Naive thymus-derived CD4-positive, alpha-beta T cell (primary cell): ENCODE measurements at regions not wholly inside any gene's neighbourhood (a gene's known extent, or its start where the extent isn't known, plus 50 kb on each side); places are given as distances from the start of the nearest gene placed in this dataset.
"Not testable (repeated sequence)": the region's sequence is repeated elsewhere in the genome, so short reads cannot be mapped to it uniquely, and the experiment has no call there.

Experiments
- ATAC-seq: fragments of 150-1000 bp; cut with Tn5 transposase; 2 replicates; pipeline ENCODE4 v1.10.0; 2021; ENCODE audit warnings: mild to moderate bottlenecking, moderate library complexity
- CTCF ChIA-PET: fragments of 350-600 bp; sonication (Branson Sonifier 250); formaldehyde crosslinking; loops from one replicate; lab custom pipeline; 2021; ENCODE audit warnings: antibody characterized with exemption; lab: Charles Lee
- POLR2A ChIA-PET: fragments of 350-600 bp; sonication (Branson Sonifier 250); formaldehyde crosslinking; loops from one replicate; lab custom pipeline; 2021; ENCODE audit warnings: antibody characterized with exemption, inconsistent platforms; lab: Charles Lee
- DNase-seq, 9 donors: peaks; one replicate each; pipeline versions ENCODE4 v3.0.0 to v3.0.0-alpha.2; 2020 to 2022; ENCODE audit warnings: mixed read lengths in 1 of 9
- H3K27ac ChIP-seq: one replicate; pipeline ENCODE4 v1.7.0; 2013; ENCODE audit warnings: mild to moderate bottlenecking, low read depth, low read length, moderate library complexity
- H3K27me3 ChIP-seq, 2 donors: one replicate each; pipeline ENCODE4 v1.7.0; 2013; ENCODE audit warnings: low read length in 2 of 2, mild to moderate bottlenecking in 2 of 2, moderate library complexity in 2 of 2; ENCODE audit not compliant: control insufficient read depth in 2 of 2, insufficient read depth in 2 of 2
- H3K36me3 ChIP-seq, 3 experiments: 1 replicate in 2 of 3; 2 replicates in 1 of 3; pipeline ENCODE4 v1.7.0; 2013; ENCODE audit warnings: low read length in 3 of 3, mild to moderate bottlenecking in 3 of 3, moderate library complexity in 1 of 3; ENCODE audit not compliant: insufficient read depth in 3 of 3, control insufficient read depth in 2 of 3
- H3K4me1 ChIP-seq, 2 donors: one replicate each; pipeline ENCODE4 v1.7.0; 2013; ENCODE audit warnings: low read length in 2 of 2, mild to moderate bottlenecking in 2 of 2, moderate library complexity in 1 of 2; ENCODE audit not compliant: control insufficient read depth in 2 of 2, insufficient read depth in 2 of 2
- H3K4me3 ChIP-seq: 2 replicates; pipeline ENCODE4 v1.7.0; 2013; ENCODE audit warnings: mild to moderate bottlenecking, low read length
- H3K9me3 ChIP-seq, 3 experiments: 1 replicate in 2 of 3; 2 replicates in 1 of 3; pipeline ENCODE4 v1.7.0; 2013; ENCODE audit warnings: low read length in 3 of 3; ENCODE audit not compliant: control insufficient read depth in 2 of 3
- H3K27ac Mint-ChIP-seq, 9 donors: one replicate each; pipeline ENCODE4 v1.8.0; 2020 to 2022; ENCODE audit warnings: mixed read lengths in 9 of 9, mild to moderate bottlenecking in 8 of 9, moderate library complexity in 5 of 9, inconsistent platforms in 2 of 9
- H3K27me3 Mint-ChIP-seq, 5 donors: one replicate each; pipeline ENCODE4 v1.8.0; 2021 to 2022; ENCODE audit warnings: mixed read lengths in 5 of 5, mild to moderate bottlenecking in 1 of 5
- H3K36me3 Mint-ChIP-seq, 5 donors: one replicate each; pipeline ENCODE4 v1.8.0; 2020 to 2022; ENCODE audit warnings: mixed read lengths in 5 of 5, mild to moderate bottlenecking in 3 of 5, inconsistent platforms in 1 of 5
- H3K4me1 Mint-ChIP-seq, 7 donors: one replicate each; pipeline ENCODE4 v1.8.0; 2020 to 2022; ENCODE audit warnings: mixed read lengths in 7 of 7, mild to moderate bottlenecking in 3 of 7, inconsistent platforms in 1 of 7
- H3K4me3 Mint-ChIP-seq, 10 donors: one replicate each; pipeline ENCODE4 v1.8.0; 2020 to 2022; ENCODE audit warnings: mild to moderate bottlenecking in 10 of 10, mixed read lengths in 10 of 10, moderate library complexity in 6 of 10, inconsistent platforms in 2 of 10
- H3K9me3 Mint-ChIP-seq, 11 donors: one replicate each; pipeline ENCODE4 v1.8.0; 2020 to 2022; ENCODE audit warnings: mixed read lengths in 11 of 11, mild to moderate bottlenecking in 4 of 11, inconsistent platforms in 1 of 11, moderate library complexity in 1 of 11
- intact Hi-C, 2 donors: fragments of 100-400 bp; cut with micrococcal nuclease; formaldehyde crosslinking; loops; one replicate each; pipeline ENCODE4 v1.15.1; 2023

GRCh38 chr10:8412541-8412940 lies 358.1 kb downstream of the GATA3 start:
- intact Hi-C loops, result no loop called here
- Mint-ChIP-seq H3K4me3 (no peak overlapping the region), H3K27me3 (peaks cover 0 to 30% (median 0%) of the 10 kb centered on the region in 5 donors), H3K36me3 (peaks cover 0 to 9% (median 0%) of the 10 kb centered on the region in 5 donors), H3K9me3 (peaks cover 0 to 6% (median 0%) of the 10 kb centered on the region in 11 donors), H3K4me1 (peaks cover under 1 to 26% (median 14%) of the 10 kb centered on the region in 7 donors), H3K27ac (peak overlapping the region in 2 of 9 donors; percentile 13 to 30)
- Histone ChIP-seq H3K4me3 (no peak overlapping the region), H3K27me3 (no peaks in the 10 kb centered on the region), H3K4me1 (peaks cover 0 to 25% of the 10 kb centered on the region in 2 donors), H3K27ac (no peak overlapping the region), H3K9me3 (no peaks in the 10 kb centered on the region), H3K36me3 (no peaks in the 10 kb centered on the region)
- CTCF ChIA-PET, result interaction anchor here (0.6 to 1.2 kb wide), 2 partner anchors 9 to 31 kb away, joined by 3 to 8 read pairs; no protein-coding TSS in a partner anchor
- DNase-seq (no peak), ATAC-seq (no peak)
- POLR2A ChIA-PET, result interaction anchor here (2.3 kb wide), 1 partner anchor 10 kb away, joined by 6 read pairs; no protein-coding TSS in a partner anchor

- H3K27me3 ChIP-seq, H3K27ac ChIP-seq, CTCF ChIA-PET, DNase-seq, H3K9me3 ChIP-seq, ATAC-seq, POLR2A ChIA-PET, H3K4me3 ChIP-seq, intact Hi-C loops, H3K9me3 Mint-ChIP-seq, H3K36me3 ChIP-seq, H3K4me3 Mint-ChIP-seq: not testable (repeated sequence)
- Mint-ChIP-seq H3K27ac (peak overlapping the region in 1 of 9 donors; percentile 29), H3K4me1 (peaks cover 0 to 28% (median 13%) of the 10 kb centered on the region in 7 donors), H3K27me3 (peaks cover 0 to 19% (median 0%) of the 10 kb centered on the region in 5 donors), H3K36me3 (peaks cover 0 to 18% (median 0%) of the 10 kb centered on the region in 5 donors)
- H3K4me1 ChIP-seq, result peaks cover 0 to 30% of the 10 kb centered on the region in 2 donors
These were observed 360.5 kb downstream of the GATA3 start for GRCh38 chr10:8415029-8415428.

DNA sequence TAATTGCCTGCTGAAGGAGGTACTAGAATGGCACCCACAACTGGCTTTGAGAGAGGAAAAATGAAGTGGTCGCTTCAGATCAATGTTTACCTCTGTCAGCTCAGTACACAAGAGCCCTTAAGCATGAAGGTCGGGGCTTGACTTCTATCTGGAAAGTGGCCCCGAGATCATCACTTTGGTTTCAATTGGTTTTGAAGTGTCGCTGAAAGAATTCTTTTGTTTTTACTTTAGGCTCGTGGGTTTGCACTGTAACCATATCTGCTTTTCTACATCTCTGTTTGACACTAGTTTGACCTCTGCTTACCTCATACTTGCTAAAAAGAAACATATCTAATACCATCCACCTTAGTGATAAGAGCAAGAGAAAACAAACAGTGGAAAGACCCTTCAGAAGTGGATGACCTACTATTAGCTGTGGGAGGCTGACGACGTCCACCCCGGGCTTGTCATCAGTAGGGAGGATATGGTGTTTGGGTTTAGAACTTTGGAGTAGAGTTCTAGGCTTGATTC lies 361.8 kb downstream of the GATA3 start:
- H3K4me1 ChIP-seq, result peaks cover 0 to 30% of the 10 kb centered on the region in 2 donors
- H3K27ac ChIP-seq, result no peak overlapping the region
- H3K36me3 ChIP-seq, result no peaks in the 10 kb centered on the region
- peak; percentile 92 for ATAC-seq
- H3K9me3 ChIP-seq, result no peaks in the 10 kb centered on the region
- Mint-ChIP-seq H3K27me3 (peaks cover 0 to 14% (median 0%) of the 10 kb centered on the region in 5 donors), H3K36me3 (peaks cover 0 to 18% (median 0%) of the 10 kb centered on the region in 5 donors), H3K4me3 (peak overlapping the region in 2 of 10 donors; percentile 4 to 53), H3K4me1 (peaks cover 0 to 31% (median 13%) of the 10 kb centered on the region in 7 donors), H3K9me3 (peaks cover 0 to 6% (median 0%) of the 10 kb centered on the region in 11 donors), H3K27ac (peak overlapping the region in 5 of 9 donors; percentile 0 to 92 (median 65))
- intact Hi-C loops, result loop anchor here in 1 of 2 donors (1.0 kb wide), 1 partner anchor 12 kb away; no protein-coding TSS in a partner anchor
- peak in 1 of 9 donors; percentile 28 for DNase-seq
- H3K27me3 ChIP-seq, result no peaks in the 10 kb centered on the region
- ChIA-PET POLR2A (no interaction called here), CTCF (no interaction called here)
- no peak overlapping the region for H3K4me3 ChIP-seq

DNA sequence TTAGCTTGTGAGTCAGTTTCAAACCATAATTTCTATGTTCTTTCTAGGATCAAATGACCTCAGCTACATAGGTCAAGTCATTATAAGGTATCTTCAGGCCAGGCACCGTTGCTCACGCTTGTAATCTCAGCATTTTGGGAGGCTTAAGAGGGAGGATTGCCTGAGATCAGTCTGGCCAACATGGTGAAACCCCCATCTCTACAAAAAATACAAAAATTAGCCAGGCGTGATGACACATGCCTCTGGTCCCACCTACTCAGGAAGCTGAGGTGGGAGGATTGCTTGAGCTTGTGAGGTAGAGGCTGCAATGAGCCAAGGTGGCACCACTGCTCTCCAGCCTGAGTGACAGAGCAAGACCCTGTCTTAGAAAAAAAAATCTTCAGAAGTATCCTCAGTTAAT lies 362.3 kb downstream of the GATA3 start:
- ChIA-PET CTCF (no interaction called here), POLR2A (no interaction called here)
- no peak overlapping the region for H3K27ac ChIP-seq
- peak overlapping the region in 6 of 9 donors; percentile 0 to 92 (median 64) for H3K27ac Mint-ChIP-seq
- peak overlapping the region in 2 of 10 donors; percentile 4 to 53 for H3K4me3 Mint-ChIP-seq
- peaks cover 0 to 30% of the 10 kb centered on the region in 2 donors for H3K4me1 ChIP-seq
- peaks cover 0 to 31% (median 13%) of the 10 kb centered on the region in 7 donors for H3K4me1 Mint-ChIP-seq
- H3K27me3 ChIP-seq, result no peaks in the 10 kb centered on the region
- peak; percentile 23 for ATAC-seq
- peaks cover 0 to 18% (median 0%) of the 10 kb centered on the region in 5 donors for H3K36me3 Mint-ChIP-seq
- H3K4me3 ChIP-seq, result no peak overlapping the region
- no peaks in the 10 kb centered on the region for H3K36me3 ChIP-seq
- peaks cover 0 to 10% (median 0%) of the 10 kb centered on the region in 11 donors for H3K9me3 Mint-ChIP-seq
- H3K9me3 ChIP-seq, result no peaks in the 10 kb centered on the region
- H3K27me3 Mint-ChIP-seq, result peaks cover 0 to 12% (median 0%) of the 10 kb centered on the region in 5 donors
- DNase-seq, result peak in 1 of 9 donors; percentile 33
- intact Hi-C loops, result loop anchor here in 1 of 2 donors (1.0 kb wide), 1 partner anchor 12 kb away; no protein-coding TSS in a partner anchor

- intact Hi-C loops, result no loop called here
- H3K4me3 Mint-ChIP-seq, result no peak overlapping the region
- H3K36me3 ChIP-seq, result no peaks in the 10 kb centered on the region
- CTCF ChIA-PET, result no interaction called here
- no peak overlapping the region for H3K27ac ChIP-seq
- H3K27me3 Mint-ChIP-seq, result peaks cover 0 to 5% (median 0%) of the 10 kb centered on the region in 5 donors
- no peaks in the 10 kb centered on the region for H3K9me3 ChIP-seq
- peak overlapping the region in 3 of 9 donors; percentile 28 to 47 (median 40) for H3K27ac Mint-ChIP-seq
- peaks cover 0 to 31% (median 13%) of the 10 kb centered on the region in 7 donors for H3K4me1 Mint-ChIP-seq
- no peaks in the 10 kb centered on the region for H3K27me3 ChIP-seq
- H3K4me3 ChIP-seq, result no peak overlapping the region
- DNase-seq, result no peak
- no peak for ATAC-seq
- H3K36me3 Mint-ChIP-seq, result peaks cover 0 to 18% (median 0%) of the 10 kb centered on the region in 5 donors
- peaks cover 0 to 10% (median 0%) of the 10 kb centered on the region in 11 donors for H3K9me3 Mint-ChIP-seq
- H3K4me1 ChIP-seq, result peaks cover 0 to 30% of the 10 kb centered on the region in 2 donors
- POLR2A ChIA-PET, result no interaction called here
These were observed 363.1 kb downstream of the GATA3 start for GRCh38 chr10:8417631-8418030.

GRCh38 chr10:8418631-8419030 lies 364.1 kb downstream of the GATA3 start:
- Mint-ChIP-seq H3K4me3 (no peak overlapping the region), H3K9me3 (peaks cover 0 to 10% (median 0%) of the 10 kb centered on the region in 11 donors), H3K27ac (peak overlapping the region in 3 of 9 donors; percentile 8 to 67 (median 40)), H3K4me1 (peaks cover 0 to 31% (median 13%) of the 10 kb centered on the region in 7 donors), H3K36me3 (peaks cover 0 to 18% (median 0%) of the 10 kb centered on the region in 5 donors), H3K27me3 (no peaks in the 10 kb centered on the region)
- H3K27ac ChIP-seq, result no peak overlapping the region
- ChIA-PET POLR2A (no interaction called here), CTCF (no interaction called here)
- no peak for DNase-seq
- H3K36me3 ChIP-seq, result no peaks in the 10 kb centered on the region
- intact Hi-C loops, result no loop called here
- peaks cover 0 to 30% of the 10 kb centered on the region in 2 donors for H3K4me1 ChIP-seq
- ATAC-seq, result no peak
- no peaks in the 10 kb centered on the region for H3K9me3 ChIP-seq
- no peak overlapping the region for H3K4me3 ChIP-seq
- H3K27me3 ChIP-seq, result no peaks in the 10 kb centered on the region
